Astrocyte of the cerebellum (primary cell): ENCODE measurements at regions not wholly inside any gene's neighbourhood (a gene's known extent, or its start where the extent isn't known, plus 50 kb on each side); places are given as distances from the start of the nearest gene placed in this dataset.

Experiments
- DNase-seq: peaks from one replicate; pipeline ENCODE4 v3.0.0-alpha.2; 2011; ENCODE audit warnings: low read depth
- H3K4me3 ChIP-seq: 2 replicates; pipeline ENCODE4 v1.5.1; 2011; ENCODE audit warnings: mild to moderate bottlenecking, low read depth, low read length, moderate library complexity
- CTCF ChIP-seq: IDR thresholded peaks from 2 replicates; pipeline ENCODE4 v1.5.1; 2012; ENCODE audit warnings: low read length, low read depth, moderate library complexity, mild to moderate bottlenecking; ENCODE audit errors: missing control alignments
- in situ Hi-C: cut with HindIII; loops from 2 replicates; pipeline ENCODE4 v1.10.0; 2017; ENCODE audit warnings: low sequenced_read_pairs

- no peak overlapping the region for H3K4me3 ChIP-seq
- no peak for TF ChIP-seq CTCF
- in situ Hi-C loops: no loop called here
- DNase-seq: no peak
These were observed 236.8 kb downstream of the ZNF516 start for GRCh38 chr18:76258209-76258608.

- DNase-seq: no peak
- no peak overlapping the region for H3K4me3 ChIP-seq
- TF ChIP-seq CTCF: no peak
- in situ Hi-C loops: no loop called here
These were observed 239.9 kb downstream of the ZNF516 start for GRCh38 chr18:76255070-76255683.

- no peak overlapping the region for H3K4me3 ChIP-seq
- in situ Hi-C loops: no loop called here
- peak; percentile 52 for TF ChIP-seq CTCF
- DNase-seq: no peak
These were observed 242.2 kb downstream of the ZNF516 start for GRCh38 chr18:76252880-76253279.

GRCh38 chr18:76252139-76252538 lies 242.9 kb downstream of the ZNF516 start:
- TF ChIP-seq CTCF: no peak
- no peak for DNase-seq
- no peak overlapping the region for H3K4me3 ChIP-seq
- in situ Hi-C loops: no loop called here

GRCh38 chr18:76251691-76252090 lies 243.4 kb downstream of the ZNF516 start:
- DNase-seq: no peak
- no peak overlapping the region for H3K4me3 ChIP-seq
- TF ChIP-seq CTCF: no peak
- in situ Hi-C loops: no loop called here

GRCh38 chr18:76246590-76246989 lies 248.5 kb downstream of the ZNF516 start:
- no peak overlapping the region for H3K4me3 ChIP-seq
- DNase-seq: peak; percentile 63
- in situ Hi-C loops: no loop called here
- TF ChIP-seq CTCF: no peak
